GM21423 (cell line): ENCODE measurements at regions not wholly inside any gene's neighbourhood (a gene's known extent, or its start where the extent isn't known, plus 50 kb on each side); places are given as distances from the start of the nearest gene placed in this dataset.
A peak's percentile ranks its signal among the peaks of the same experiment; 100 is the strongest.
"Not testable (repeated sequence)": the region's sequence is repeated elsewhere in the genome, so short reads cannot be mapped to it uniquely, and the experiment has no call there.

Experiments
- ATAC-seq: cut with Tn5 transposase; IDR thresholded peaks from one replicate; pipeline ENCODE4 v1.9.1; 2021; ENCODE audit warnings: mild to moderate bottlenecking, moderate library complexity; ENCODE audit not compliant: unreplicated experiment

- no peak for ATAC-seq
Observed at GRCh38 chr2:198917926-198918720, 539.6 kb downstream of the SATB2 start.

GRCh38 chr2:198917275-198917674, 540.5 kb downstream of the SATB2 start:
- no peak for ATAC-seq

GRCh38 chr2:198916548-198917080, 541.1 kb downstream of the SATB2 start:
- ATAC-seq = no peak

- ATAC-seq = peak; percentile 97
Observed at GRCh38 chr2:198913394-198914152, 544.2 kb downstream of the SATB2 start.

- no peak for ATAC-seq
Observed at GRCh38 chr2:198909525-198910267, 548.0 kb downstream of the SATB2 start.

- peak; percentile 73 for ATAC-seq
Observed at GRCh38 chr2:198905881-198906612, 551.7 kb downstream of the SATB2 start.

- no peak for ATAC-seq
Observed at GRCh38 chr2:198901894-198902293, 555.8 kb downstream of the SATB2 start.

- ATAC-seq = no peak
Observed at GRCh38 chr2:198900141-198900540, 557.6 kb downstream of the SATB2 start.

- ATAC-seq = peak; percentile 95
Observed at GRCh38 chr2:198890490-198890889, 567.2 kb downstream of the SATB2 start.

GRCh38 chr2:198883604-198884003, 574.1 kb downstream of the SATB2 start:
- no peak for ATAC-seq

GRCh38 chr2:198880986-198881385, 576.8 kb downstream of the SATB2 start:
- no peak for ATAC-seq

- no peak for ATAC-seq
Observed at GRCh38 chr2:198880421-198880820, 577.3 kb downstream of the SATB2 start.

GRCh38 chr2:198874472-198874858, 583.3 kb downstream of the SATB2 start:
- ATAC-seq = no peak

GRCh38 chr2:198873503-198874471, 584.0 kb downstream of the SATB2 start:
- no peak for ATAC-seq

- ATAC-seq = no peak
Observed at GRCh38 chr2:198863655-198864054, 594.1 kb downstream of the SATB2 start.

- no peak for ATAC-seq
Observed at GRCh38 chr2:198861080-198861479, 596.7 kb downstream of the SATB2 start.

- no peak for ATAC-seq
Observed at GRCh38 chr2:198857246-198857645, 600.5 kb downstream of the SATB2 start.

GRCh38 chr2:198855746-198856145, 602.0 kb downstream of the SATB2 start:
- not testable (repeated sequence) for ATAC-seq

- no peak for ATAC-seq
Observed at GRCh38 chr2:198852248-198852647, 605.5 kb downstream of the SATB2 start.
